ENCODE measurements at regions not wholly inside any gene's neighbourhood (a gene's known extent, or its start where the extent isn't known, plus 50 kb on each side); places are given as distances from the start of the nearest gene placed in this dataset.

GRCh38 chr5:144944936-144945335 is 774.3 kb downstream of the KCTD16 start:
- TF ChIP-seq CTCF (IDR thresholded peaks at IDR 0.05; ENCODE audit: low read length) = no peak
- TF ChIP-seq EZH2 (IDR thresholded peaks at IDR 0.05; ENCODE audit: borderline replicate concordance, low read length) = no peak

Measured in OCI-LY1 (cell line).